Testis (tissue), 2 donors: ENCODE measurements at regions not wholly inside any gene's neighbourhood (a gene's known extent, or its start where the extent isn't known, plus 50 kb on each side); places are given as distances from the start of the nearest gene placed in this dataset.

Experiments
- DNase-seq: peaks from one replicate; pipeline ENCODE4 v3.0.0-alpha.2; 2019
- H3K27ac ChIP-seq, 2 donors: fragments of 200-600 bp; sonication (generic); one replicate each; pipeline ENCODE4 v1.5.1; 2019
- H3K27me3 ChIP-seq: fragments of 200-600 bp; sonication (generic); one replicate; pipeline ENCODE4 v1.5.1; 2019
- H3K36me3 ChIP-seq: fragments of 200-600 bp; sonication (generic); one replicate; pipeline ENCODE4 v1.5.1; 2017; ENCODE audit warnings: low read depth; ENCODE audit errors: missing control alignments
- H3K4me1 ChIP-seq: fragments of 200-600 bp; sonication (generic); one replicate; pipeline ENCODE4 v1.5.1; 2019
- H3K4me3 ChIP-seq, 2 donors: fragments of 200-600 bp; sonication (generic); one replicate each; pipeline ENCODE4 v1.5.1; 2017 to 2019
- H3K9me3 ChIP-seq: fragments of 200-600 bp; sonication (generic); one replicate; pipeline ENCODE4 v1.5.1; 2017
- POLR2A ChIP-seq: fragments of 450-650 bp; IDR thresholded peaks from one replicate; pipeline ENCODE4 v1.6.1; 2017; ENCODE audit warnings: antibody characterized with exemption, mild to moderate bottlenecking, moderate library complexity
- WGBS, 2 donors: methylation state at CpG; one replicate each; pipeline ENCODE4 v1.1.5; 2018; 5-methylcytosine and 5-hydroxymethylcytosine counted together
- intact Hi-C: fragments of 100-400 bp; cut with DNase I; formaldehyde crosslinking; loops from one replicate; pipeline ENCODE4 v1.15.1; 2023; ENCODE audit warnings: low total_unique reads
- TF ChIP-seq, protein P1 (sequence below), 3 experiments: fragments of 450-650 bp in 2 of 3; fragments of 200-600 bp in 1 of 3; sonication (generic) in 1 of 3; IDR thresholded peaks; one replicate each; pipeline ENCODE4 v1.5.1; 2016 to 2019; ENCODE audit warnings: antibody characterized with exemption in 3 of 3, mild to moderate bottlenecking in 2 of 3, moderate library complexity in 1 of 3

DNA sequence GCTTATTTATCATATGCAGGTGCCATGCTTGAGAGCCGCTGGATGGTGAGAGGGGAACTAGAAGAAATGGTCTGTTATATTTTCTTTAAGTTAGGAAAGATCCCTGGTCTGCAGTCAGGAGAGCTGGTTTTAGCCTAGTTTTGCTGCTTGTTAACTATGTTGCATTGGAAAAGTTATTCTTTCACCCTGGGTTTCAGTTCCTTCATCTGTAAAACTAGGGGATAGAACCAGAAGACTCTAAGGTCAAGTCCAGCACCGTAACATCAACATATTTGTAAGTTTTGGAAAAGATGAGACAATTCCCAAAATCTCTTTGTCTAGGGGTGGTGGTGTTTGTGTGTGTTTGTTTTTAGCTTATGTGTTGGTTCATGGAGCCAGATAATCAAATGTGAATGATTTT lies 304.0 kb downstream of the QKI start:
- Histone ChIP-seq H3K27me3 (no peaks in the 10 kb centered on the region), H3K4me1 (no peaks in the 10 kb centered on the region), H3K27ac (no peak overlapping the region), H3K36me3 (no peaks in the 10 kb centered on the region), H3K4me3 (no peak overlapping the region), H3K9me3 (no peaks in the 10 kb centered on the region)
- TF ChIP-seq, protein P1, sequence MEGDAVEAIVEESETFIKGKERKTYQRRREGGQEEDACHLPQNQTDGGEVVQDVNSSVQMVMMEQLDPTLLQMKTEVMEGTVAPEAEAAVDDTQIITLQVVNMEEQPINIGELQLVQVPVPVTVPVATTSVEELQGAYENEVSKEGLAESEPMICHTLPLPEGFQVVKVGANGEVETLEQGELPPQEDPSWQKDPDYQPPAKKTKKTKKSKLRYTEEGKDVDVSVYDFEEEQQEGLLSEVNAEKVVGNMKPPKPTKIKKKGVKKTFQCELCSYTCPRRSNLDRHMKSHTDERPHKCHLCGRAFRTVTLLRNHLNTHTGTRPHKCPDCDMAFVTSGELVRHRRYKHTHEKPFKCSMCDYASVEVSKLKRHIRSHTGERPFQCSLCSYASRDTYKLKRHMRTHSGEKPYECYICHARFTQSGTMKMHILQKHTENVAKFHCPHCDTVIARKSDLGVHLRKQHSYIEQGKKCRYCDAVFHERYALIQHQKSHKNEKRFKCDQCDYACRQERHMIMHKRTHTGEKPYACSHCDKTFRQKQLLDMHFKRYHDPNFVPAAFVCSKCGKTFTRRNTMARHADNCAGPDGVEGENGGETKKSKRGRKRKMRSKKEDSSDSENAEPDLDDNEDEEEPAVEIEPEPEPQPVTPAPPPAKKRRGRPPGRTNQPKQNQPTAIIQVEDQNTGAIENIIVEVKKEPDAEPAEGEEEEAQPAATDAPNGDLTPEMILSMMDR (IDR thresholded peaks at IDR 0.05) = no peak
- no peak for TF ChIP-seq POLR2A
- intact Hi-C loops = no loop called here
- WGBS, 2 donors = 87 to 92% methylated on average over 2 of the region's 2 CpGs
- DNase-seq = no peak

DNA sequence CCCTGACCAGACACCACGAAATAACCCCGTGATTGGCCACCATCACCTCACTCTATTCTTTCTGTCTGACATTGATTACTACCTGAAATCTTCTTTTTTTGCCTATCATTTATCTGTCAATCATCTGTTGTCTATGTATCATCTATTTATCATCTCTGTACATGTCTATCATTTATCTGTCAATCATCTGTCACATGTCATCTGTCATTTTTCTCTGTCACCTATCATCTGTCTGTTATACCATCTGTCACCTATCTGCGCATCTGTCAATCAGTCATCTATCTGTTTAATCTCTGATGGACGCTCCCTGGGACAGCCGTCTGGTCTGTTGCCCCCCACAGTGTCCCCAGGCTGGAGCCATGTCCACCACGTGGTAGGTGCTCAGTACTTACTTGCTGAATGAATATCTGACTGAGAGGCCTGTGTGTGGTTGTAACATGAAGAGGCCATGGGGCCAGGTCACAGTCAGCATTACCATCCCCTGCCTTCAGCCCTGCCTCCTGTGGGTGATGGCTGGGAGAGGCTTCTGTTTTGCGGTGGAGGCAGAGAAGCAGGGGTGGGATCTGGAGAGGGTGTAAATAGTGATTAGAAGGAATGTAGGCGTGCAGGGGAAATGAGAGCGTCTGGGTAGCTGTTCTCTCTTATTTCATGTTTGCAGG lies 302.7 kb downstream of the QKI start:
- TF ChIP-seq, protein P1 (IDR thresholded peaks at IDR 0.05) = no peak
- no peak for TF ChIP-seq POLR2A
- Histone ChIP-seq H3K9me3 (no peaks in the 10 kb centered on the region), H3K4me3 (no peak overlapping the region), H3K27ac (no peak overlapping the region), H3K4me1 (peaks cover 8% of the 10 kb centered on the region), H3K27me3 (no peaks in the 10 kb centered on the region), H3K36me3 (no peaks in the 10 kb centered on the region)
- DNase-seq = no peak
- intact Hi-C loops = no loop called here
- 89 to 93% methylated on average over 9 of the region's 9 CpGs for WGBS, 2 donors

DNA sequence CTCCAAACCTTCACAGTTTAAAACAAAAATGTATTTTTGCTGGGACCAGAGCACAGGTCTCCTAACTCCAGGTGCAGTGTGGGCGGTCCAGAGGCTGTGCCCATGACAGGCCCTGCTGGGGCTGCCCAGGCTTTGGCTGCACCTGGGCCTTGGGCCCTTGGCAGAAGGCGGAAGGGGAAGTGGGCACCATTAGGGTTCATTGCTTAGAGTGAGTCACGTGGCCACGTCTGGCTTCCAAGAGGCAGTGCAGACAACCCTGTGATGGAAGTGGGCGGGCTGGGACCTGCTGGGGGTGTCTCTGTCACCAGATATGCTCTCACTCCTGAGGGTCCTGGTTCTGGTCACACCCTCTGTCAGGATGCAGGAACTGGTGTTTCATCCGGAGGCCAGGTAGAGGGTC lies 302.2 kb downstream of the QKI start:
- DNase-seq = no peak
- Histone ChIP-seq H3K36me3 (no peaks in the 10 kb centered on the region), H3K4me1 (peaks cover 14% of the 10 kb centered on the region), H3K27me3 (no peaks in the 10 kb centered on the region), H3K27ac (no peak overlapping the region), H3K9me3 (no peaks in the 10 kb centered on the region), H3K4me3 (no peak overlapping the region)
- TF ChIP-seq POLR2A = no peak
- TF ChIP-seq, protein P1 (IDR thresholded peaks at IDR 0.05) = no peak
- 89 to 92% methylated on average over 2 to 6 of the region's 6 CpGs for WGBS, 2 donors
- intact Hi-C loops = no loop called here

DNA sequence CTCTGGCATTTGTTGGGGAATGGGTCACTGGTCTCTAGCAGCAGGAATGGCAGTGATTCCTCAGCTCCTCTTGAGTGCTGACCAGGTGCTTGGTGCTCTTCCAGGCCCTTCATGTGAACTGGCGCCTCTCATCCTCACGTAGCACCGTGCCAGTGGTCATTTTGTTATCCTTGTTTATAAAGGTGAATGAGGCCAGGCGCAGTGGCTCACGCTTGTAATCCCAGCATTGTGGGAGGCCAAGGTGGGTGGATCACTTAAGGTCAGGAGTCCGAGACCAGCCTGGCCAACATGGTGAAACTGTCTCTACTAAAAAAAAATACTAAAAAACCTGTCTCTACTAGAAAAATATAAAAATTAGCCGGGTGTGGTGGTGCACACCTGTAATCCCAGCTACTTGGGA lies 301.3 kb downstream of the QKI start:
- no peak for TF ChIP-seq POLR2A
- TF ChIP-seq, protein P1 (IDR thresholded peaks at IDR 0.05) = no peak
- Histone ChIP-seq H3K4me1 (peaks cover 19% of the 10 kb centered on the region), H3K36me3 (no peaks in the 10 kb centered on the region), H3K27ac (no peak overlapping the region), H3K9me3 (no peaks in the 10 kb centered on the region), H3K27me3 (no peaks in the 10 kb centered on the region), H3K4me3 (no peak overlapping the region)
- WGBS, 2 donors = 98% methylated on average over 7 of the region's 7 CpGs
- intact Hi-C loops = no loop called here
- DNase-seq = no peak

DNA sequence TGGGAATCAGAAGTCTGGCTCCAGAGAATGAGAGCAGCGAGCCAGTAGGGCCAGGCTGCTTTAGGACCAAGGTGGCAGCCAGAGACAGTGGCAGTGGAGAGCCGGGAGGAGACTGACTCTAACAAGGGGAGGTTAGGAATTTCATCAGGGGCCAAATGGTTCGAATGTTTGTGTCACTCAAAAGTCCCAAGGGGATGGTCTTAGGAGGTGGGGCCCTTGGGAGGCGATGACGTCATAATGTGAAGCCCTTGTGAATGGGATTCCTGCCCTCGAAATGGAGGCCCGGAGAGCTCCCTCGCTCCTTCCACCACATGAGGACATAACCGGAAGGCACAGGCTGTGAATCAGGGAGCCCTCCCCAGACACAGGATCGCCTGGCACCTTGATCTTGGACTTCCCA lies 299.7 kb downstream of the QKI start:
- peaks cover 20% of the 10 kb centered on the region for H3K4me1 ChIP-seq

More for the DNA sequence above, 299.7 kb downstream of the QKI start:
- WGBS, 2 donors = 89 to 91% methylated on average over 7 to 10 of the region's 10 CpGs
- Histone ChIP-seq H3K4me3 (no peak overlapping the region), H3K9me3 (no peaks in the 10 kb centered on the region), H3K36me3 (no peaks in the 10 kb centered on the region), H3K27ac (no peak overlapping the region), H3K27me3 (no peaks in the 10 kb centered on the region)
- TF ChIP-seq, protein P1 (IDR thresholded peaks at IDR 0.05) = no peak
- no peak for TF ChIP-seq POLR2A
- intact Hi-C loops = no loop called here
- DNase-seq = no peak
